ENCODE measurements at regions not wholly inside any gene's neighbourhood (a gene's known extent, or its start where the extent isn't known, plus 50 kb on each side); places are given as distances from the start of the nearest gene placed in this dataset.

DNA sequence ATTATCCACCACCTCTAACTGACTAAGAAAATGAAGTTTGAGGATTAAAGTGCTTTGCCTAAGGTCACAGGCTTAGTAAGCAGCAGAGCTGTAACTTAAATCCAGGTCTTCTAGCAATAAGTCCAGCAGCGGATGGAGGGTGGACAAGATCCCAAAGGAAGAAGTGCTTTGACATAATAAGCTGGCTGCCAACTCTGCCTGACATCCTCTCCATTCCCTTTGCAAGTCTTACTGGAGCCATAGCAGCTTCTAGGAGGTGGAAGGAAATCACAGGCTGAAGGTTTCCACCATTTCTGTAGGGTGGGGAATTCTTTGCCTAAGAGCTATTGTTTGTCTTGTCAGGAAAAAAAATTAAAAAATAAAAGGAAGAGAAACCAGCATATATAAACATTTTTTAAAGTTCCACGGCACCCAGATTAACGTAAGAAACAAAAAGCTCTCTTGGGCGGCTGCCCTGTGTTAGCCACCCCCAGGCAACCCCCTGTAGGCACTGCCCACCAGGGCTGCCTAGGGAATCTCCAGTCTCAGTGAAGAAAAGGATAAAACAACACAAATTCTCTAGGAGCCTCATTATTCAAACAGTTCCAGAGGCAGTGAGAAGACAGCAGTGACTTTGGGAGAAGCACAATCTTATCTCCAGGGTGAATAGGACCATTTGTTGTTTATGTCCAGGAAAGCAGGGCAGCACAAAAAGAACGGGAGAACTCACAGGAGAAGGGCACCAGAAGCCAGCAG, 380.8 kb upstream of the CADM1 start:
- TF ChIP-seq, protein P1, sequence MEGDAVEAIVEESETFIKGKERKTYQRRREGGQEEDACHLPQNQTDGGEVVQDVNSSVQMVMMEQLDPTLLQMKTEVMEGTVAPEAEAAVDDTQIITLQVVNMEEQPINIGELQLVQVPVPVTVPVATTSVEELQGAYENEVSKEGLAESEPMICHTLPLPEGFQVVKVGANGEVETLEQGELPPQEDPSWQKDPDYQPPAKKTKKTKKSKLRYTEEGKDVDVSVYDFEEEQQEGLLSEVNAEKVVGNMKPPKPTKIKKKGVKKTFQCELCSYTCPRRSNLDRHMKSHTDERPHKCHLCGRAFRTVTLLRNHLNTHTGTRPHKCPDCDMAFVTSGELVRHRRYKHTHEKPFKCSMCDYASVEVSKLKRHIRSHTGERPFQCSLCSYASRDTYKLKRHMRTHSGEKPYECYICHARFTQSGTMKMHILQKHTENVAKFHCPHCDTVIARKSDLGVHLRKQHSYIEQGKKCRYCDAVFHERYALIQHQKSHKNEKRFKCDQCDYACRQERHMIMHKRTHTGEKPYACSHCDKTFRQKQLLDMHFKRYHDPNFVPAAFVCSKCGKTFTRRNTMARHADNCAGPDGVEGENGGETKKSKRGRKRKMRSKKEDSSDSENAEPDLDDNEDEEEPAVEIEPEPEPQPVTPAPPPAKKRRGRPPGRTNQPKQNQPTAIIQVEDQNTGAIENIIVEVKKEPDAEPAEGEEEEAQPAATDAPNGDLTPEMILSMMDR (IDR thresholded peaks at IDR 0.05), result no peak
- TF ChIP-seq EP300 (IDR thresholded peaks at IDR 0.05), result no peak
- TF ChIP-seq POLR2A (IDR thresholded peaks at IDR 0.05), result no peak
